GM21825 (cell line): ENCODE measurements at regions not wholly inside any gene's neighbourhood (a gene's known extent, or its start where the extent isn't known, plus 50 kb on each side); places are given as distances from the start of the nearest gene placed in this dataset.

Experiments
- ATAC-seq: cut with Tn5 transposase; IDR thresholded peaks from one replicate; pipeline ENCODE4 v1.9.1; 2021; ENCODE audit warnings: mild to moderate bottlenecking, moderate library complexity; ENCODE audit not compliant: unreplicated experiment

GRCh38 chr3:9301091-9301490 lies 51.6 kb upstream of the SRGAP3 start:
- no peak for ATAC-seq

DNA sequence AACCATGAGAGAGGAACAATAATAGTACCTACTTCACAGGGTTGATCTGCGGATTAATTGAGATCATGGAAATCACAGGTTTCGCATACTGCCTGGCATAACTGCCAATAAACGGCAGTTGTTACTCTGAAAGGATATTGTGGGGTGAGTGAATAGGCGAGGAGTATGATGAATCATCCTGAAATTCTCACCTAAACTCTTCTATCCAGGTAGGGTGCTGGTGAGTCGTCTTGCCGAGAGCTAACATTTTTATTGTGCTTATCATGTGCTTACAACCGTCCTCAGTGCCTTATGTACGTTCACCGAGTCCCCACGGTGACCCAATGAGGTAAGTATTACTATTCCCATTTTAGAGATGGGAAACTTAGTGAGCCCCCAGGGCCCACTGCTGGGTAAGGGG lies 52.4 kb upstream of the SRGAP3 start:
- ATAC-seq = no peak

DNA sequence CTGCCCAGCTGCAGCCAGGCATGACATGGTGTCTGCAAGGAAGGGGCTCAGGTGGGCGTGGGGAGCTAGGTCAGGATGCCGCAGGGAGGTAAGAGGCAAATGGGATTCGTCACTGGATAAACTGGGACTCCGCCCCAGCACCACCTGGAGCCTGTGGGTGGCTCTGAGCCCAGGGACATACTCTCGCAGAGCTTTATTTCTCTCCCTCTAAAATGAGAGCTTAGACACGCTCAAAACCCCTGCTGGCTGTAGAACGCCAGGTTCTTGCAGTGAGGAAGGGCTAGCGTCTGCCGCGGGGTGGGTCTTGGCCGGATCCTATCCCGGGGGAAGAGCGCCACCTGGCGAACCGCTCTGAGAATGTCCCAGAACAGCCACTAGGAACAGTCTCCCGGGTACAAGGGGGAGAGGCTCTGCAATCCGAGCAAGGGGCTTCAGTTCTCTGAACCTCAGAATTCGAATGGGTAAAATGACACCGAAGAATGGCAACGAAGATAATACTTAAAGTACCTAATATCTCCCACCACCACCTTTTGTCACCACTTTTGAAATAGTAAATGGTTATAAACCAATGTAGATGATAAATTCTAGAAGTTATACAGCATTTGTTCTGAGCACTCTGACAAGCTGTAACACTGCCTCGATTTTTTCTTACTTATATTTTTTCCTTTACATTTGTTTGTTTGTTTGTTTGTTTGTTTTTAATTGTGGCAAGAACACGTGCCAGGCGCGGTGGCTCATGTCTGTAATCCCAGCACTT lies 53.2 kb upstream of the SRGAP3 start:
- peak; percentile 86 for ATAC-seq

GRCh38 chr3:9308298-9308990 lies 54.4 kb upstream of the THUMPD3 start:
- no peak for ATAC-seq

DNA sequence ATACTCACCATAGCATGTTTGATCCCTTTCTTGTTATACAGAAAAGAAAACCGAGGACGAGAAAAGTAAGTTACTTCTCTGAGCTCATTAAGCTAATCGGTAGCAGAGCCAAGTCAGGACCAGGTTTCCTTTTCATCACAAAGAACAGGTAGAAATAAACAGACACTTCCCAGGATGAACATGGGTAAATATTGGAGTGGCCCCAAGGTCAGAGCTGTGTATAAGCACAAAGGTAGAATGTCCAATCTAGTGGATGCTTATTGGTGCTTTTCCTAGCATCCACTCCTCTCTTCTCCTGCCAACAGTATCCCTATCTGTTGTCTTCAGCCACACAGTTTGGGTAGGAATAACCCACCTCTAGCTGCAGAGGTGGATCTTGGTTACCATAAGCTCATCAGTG lies 52.8 kb upstream of the THUMPD3 start:
- no peak for ATAC-seq

GRCh38 chr3:9311228-9311627 lies 51.6 kb upstream of the THUMPD3 start:
- no peak for ATAC-seq
